ENCODE measurements at regions not wholly inside any gene's neighbourhood (a gene's known extent, or its start where the extent isn't known, plus 50 kb on each side); places are given as distances from the start of the nearest gene placed in this dataset.

DNA sequence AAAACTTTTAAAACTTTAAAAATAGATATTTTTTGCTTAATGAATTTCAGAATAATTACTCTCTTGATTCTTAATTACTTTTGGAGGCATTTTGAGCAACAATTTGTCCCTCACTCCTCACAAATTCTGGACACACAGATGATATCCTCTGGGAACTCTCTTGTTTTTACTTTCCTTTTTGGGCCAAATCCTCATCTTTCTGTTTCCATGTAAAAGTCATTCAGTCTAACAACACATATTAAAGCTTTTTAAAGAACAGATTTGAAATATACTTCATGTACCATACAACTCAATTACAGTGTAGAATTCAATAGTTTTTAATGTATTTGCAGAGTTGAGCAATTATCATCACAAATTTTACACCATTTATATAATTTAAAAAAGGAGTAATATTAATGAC lies 983.1 kb downstream of the STIM2 start:
- TF ChIP-seq CTCF (IDR thresholded peaks at IDR 0.05) = no peak
- ATAC-seq (no peak), DNase-seq (no peak)
- H3K36me3 ChIP-seq (ENCODE audit: low read depth) = no peaks in the 10 kb centered on the region
- H3K4me1 ChIP-seq (ENCODE audit: low read depth) = no peaks in the 10 kb centered on the region
- intact Hi-C loops (cut with DNase I, micrococcal nuclease) = no loop called here
- no peak overlapping the region for H3K4me3 ChIP-seq
- H3K9me3 ChIP-seq = no peaks in the 10 kb centered on the region

- H3K4me3 ChIP-seq = no peak overlapping the region
- intact Hi-C loops (cut with DNase I, micrococcal nuclease) = no loop called here
- no peaks in the 10 kb centered on the region for H3K4me1 ChIP-seq (ENCODE audit: low read depth)
- H3K36me3 ChIP-seq (ENCODE audit: low read depth) = no peaks in the 10 kb centered on the region
- ATAC-seq (no peak), DNase-seq (no peak)
- no peak for TF ChIP-seq CTCF (IDR thresholded peaks at IDR 0.05)
- H3K9me3 ChIP-seq = no peaks in the 10 kb centered on the region
Measured at GRCh38 chr4:27844376-27844775, 983.7 kb downstream of the STIM2 start.

DNA sequence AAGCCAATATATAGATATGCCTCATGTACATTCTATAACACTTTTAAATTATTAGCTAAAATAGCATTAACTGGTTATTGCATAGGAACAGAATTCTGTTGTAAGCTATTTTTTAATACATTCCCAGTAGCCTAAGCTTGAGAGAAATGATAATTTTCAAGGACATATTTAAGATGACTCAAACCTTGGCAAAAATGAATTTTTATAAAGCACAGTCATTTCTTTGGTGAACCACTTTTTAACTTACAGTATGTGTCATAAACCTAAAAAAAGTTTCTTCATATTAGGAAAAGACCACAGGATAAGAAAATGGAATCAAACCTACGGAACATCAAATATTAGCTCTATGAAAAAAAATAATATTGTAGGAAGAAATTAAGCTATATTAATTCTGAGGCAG lies 986.3 kb downstream of the STIM2 start:
- intact Hi-C loops (cut with DNase I, micrococcal nuclease) = no loop called here

DNA sequence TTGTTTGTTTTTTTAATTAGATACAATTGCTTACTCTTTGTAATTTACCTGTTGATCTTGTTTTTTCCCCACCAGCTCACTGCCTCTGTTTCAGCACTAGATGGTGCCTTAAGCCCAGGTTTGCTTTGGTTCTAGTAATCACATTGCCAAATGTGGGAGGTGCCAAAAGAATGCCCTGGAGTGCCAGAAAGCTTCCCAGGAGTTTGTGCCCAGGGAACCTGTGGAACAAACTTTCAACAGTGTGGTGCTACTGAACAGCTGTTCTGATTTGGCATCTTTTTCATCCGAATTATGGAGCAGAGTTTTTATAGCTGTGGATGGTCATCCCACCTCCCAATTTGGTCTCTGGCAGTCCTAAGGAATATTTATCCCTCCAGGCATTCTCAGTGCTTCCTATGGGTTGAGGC lies 1000.7 kb downstream of the STIM2 start:
- no peak for ATAC-seq
- no peak for DNase-seq
- H3K4me3 ChIP-seq = no peak overlapping the region
- TF ChIP-seq CTCF (IDR thresholded peaks at IDR 0.05) = no peak
- H3K4me1 ChIP-seq (ENCODE audit: low read depth) = no peaks in the 10 kb centered on the region
- no peaks in the 10 kb centered on the region for H3K36me3 ChIP-seq (ENCODE audit: low read depth)
- no peaks in the 10 kb centered on the region for H3K9me3 ChIP-seq
- intact Hi-C loops (cut with DNase I, micrococcal nuclease) = no loop called here

More for the DNA sequence above, 986.3 kb downstream of the STIM2 start:
- no peaks in the 10 kb centered on the region for H3K9me3 ChIP-seq
- ATAC-seq (no peak), DNase-seq (no peak)
- H3K4me1 ChIP-seq (ENCODE audit: low read depth) = no peaks in the 10 kb centered on the region
- no peaks in the 10 kb centered on the region for H3K36me3 ChIP-seq (ENCODE audit: low read depth)
- no peak overlapping the region for H3K4me3 ChIP-seq
- TF ChIP-seq CTCF (IDR thresholded peaks at IDR 0.05) = no peak

- no peaks in the 10 kb centered on the region for H3K36me3 ChIP-seq (ENCODE audit: low read depth)
- H3K4me1 ChIP-seq (ENCODE audit: low read depth) = no peaks in the 10 kb centered on the region
- DNase-seq (no peak), ATAC-seq (no peak)
- no peaks in the 10 kb centered on the region for H3K9me3 ChIP-seq
- intact Hi-C loops (cut with DNase I, micrococcal nuclease) = no loop called here
- TF ChIP-seq CTCF (IDR thresholded peaks at IDR 0.05) = no peak
- H3K4me3 ChIP-seq = no peak overlapping the region
Measured at GRCh38 chr4:27861802-27862201, 1001.2 kb downstream of the STIM2 start.

- H3K36me3 ChIP-seq (ENCODE audit: low read depth) = no peaks in the 10 kb centered on the region
- no peak for ATAC-seq
- no peak for DNase-seq
- no peaks in the 10 kb centered on the region for H3K9me3 ChIP-seq
- TF ChIP-seq CTCF (IDR thresholded peaks at IDR 0.05) = no peak
- H3K4me3 ChIP-seq = no peak overlapping the region
- no peaks in the 10 kb centered on the region for H3K4me1 ChIP-seq (ENCODE audit: low read depth)
- intact Hi-C loops (cut with DNase I, micrococcal nuclease) = no loop called here
Measured at GRCh38 chr4:27873596-27873995, 1013.0 kb downstream of the STIM2 start.

Data from mucosa of descending colon (tissue), 3 donors.